ENCODE measurements at regions not wholly inside any gene's neighbourhood (a gene's known extent, or its start where the extent isn't known, plus 50 kb on each side); places are given as distances from the start of the nearest gene placed in this dataset.

GRCh38 chr16:56111100-56111499, 80.2 kb upstream of the GNAO1 start:
- POLR2A ChIA-PET = no interaction called here
- TF ChIP-seq ARNT (IDR thresholded peaks at IDR 0.05) = no peak
- TF ChIP-seq FOXK2 (IDR thresholded peaks at IDR 0.05) = no peak
- no peak for TF ChIP-seq FOXM1 (IDR thresholded peaks at IDR 0.05; ENCODE audit: borderline replicate concordance)
- CTCF ChIA-PET = no interaction called here
- DNase-seq (ENCODE audit: extremely low spot score) = no peak

GRCh38 chr16:56109994-56110393, 81.3 kb upstream of the GNAO1 start:
- no peak for TF ChIP-seq FOXK2 (IDR thresholded peaks at IDR 0.05)
- no peak for TF ChIP-seq PKNOX1 (IDR thresholded peaks at IDR 0.05)
- no peak for TF ChIP-seq CTBP1 (IDR thresholded peaks at IDR 0.05; ENCODE audit: borderline replicate concordance)
- no peak for TF ChIP-seq HDGF (IDR thresholded peaks at IDR 0.05; ENCODE audit: borderline replicate concordance)
- no peak for TF ChIP-seq ELF4 (IDR thresholded peaks at IDR 0.05)
- TF ChIP-seq BHLHE40 (IDR thresholded peaks at IDR 0.05; ENCODE audit: borderline replicate concordance) = no peak
- no peak for TF ChIP-seq NFRKB (IDR thresholded peaks at IDR 0.05)
- no peak for TF ChIP-seq LEF1 (IDR thresholded peaks at IDR 0.05; ENCODE audit: borderline replicate concordance)
- TF ChIP-seq ARNT (IDR thresholded peaks at IDR 0.05) = no peak
- no peak for TF ChIP-seq FOXM1 (IDR thresholded peaks at IDR 0.05; ENCODE audit: borderline replicate concordance)
- no peak for TF ChIP-seq L3MBTL2 (conservative IDR thresholded peaks at IDR 0.05)
- ChIA-PET POLR2A (no interaction called here), CTCF (no interaction called here)

GRCh38 chr16:56109205-56109604, 82.1 kb upstream of the GNAO1 start:
- ChIA-PET CTCF (interaction anchor here (0.7 kb wide), 1 partner anchor 13 kb away, joined by 3 read pairs; no protein-coding TSS in a partner anchor), POLR2A (no interaction called here)
- TF ChIP-seq ELF4 (IDR thresholded peaks at IDR 0.05) (no peak), HDGF (IDR thresholded peaks at IDR 0.05; ENCODE audit: borderline replicate concordance) (no peak), FOXM1 (IDR thresholded peaks at IDR 0.05; ENCODE audit: borderline replicate concordance) (no peak), TARDBP (IDR thresholded peaks at IDR 0.05) (no peak), ARNT (IDR thresholded peaks at IDR 0.05) (no peak)
- no peak for DNase-seq (ENCODE audit: extremely low spot score)

More at GRCh38 chr16:56109994-56110393, 81.3 kb upstream of the GNAO1 start:
- DNase-seq (ENCODE audit: extremely low spot score) = no peak

GRCh38 chr16:56108724-56109123, 82.6 kb upstream of the GNAO1 start:
- no peak for DNase-seq (ENCODE audit: extremely low spot score)
- POLR2A ChIA-PET = no interaction called here
- TF ChIP-seq BHLHE40 (IDR thresholded peaks at IDR 0.05; ENCODE audit: borderline replicate concordance) (no peak), L3MBTL2 (conservative IDR thresholded peaks at IDR 0.05) (no peak), ELF4 (IDR thresholded peaks at IDR 0.05) (no peak), LEF1 (IDR thresholded peaks at IDR 0.05; ENCODE audit: borderline replicate concordance) (no peak), FOXK2 (IDR thresholded peaks at IDR 0.05) (no peak), SUZ12 (IDR thresholded peaks at IDR 0.05) (no peak), ZNF384 (IDR thresholded peaks at IDR 0.05) (no peak), CTBP1 (IDR thresholded peaks at IDR 0.05; ENCODE audit: borderline replicate concordance) (no peak), FOXM1 (IDR thresholded peaks at IDR 0.05; ENCODE audit: borderline replicate concordance) (no peak), ARNT (IDR thresholded peaks at IDR 0.05) (no peak), PKNOX1 (IDR thresholded peaks at IDR 0.05) (no peak), NFRKB (IDR thresholded peaks at IDR 0.05) (no peak), TARDBP (IDR thresholded peaks at IDR 0.05) (no peak), FOXA1 (IDR thresholded peaks at IDR 0.05) (no peak), SP1 (IDR thresholded peaks at IDR 0.05) (no peak), HDGF (IDR thresholded peaks at IDR 0.05; ENCODE audit: borderline replicate concordance) (no peak)
- CTCF ChIA-PET = interaction anchor here (0.7 kb wide), 1 partner anchor 14 kb away, joined by 3 read pairs; no protein-coding TSS in a partner anchor

- TF ChIP-seq FOXM1 (IDR thresholded peaks at IDR 0.05; ENCODE audit: borderline replicate concordance) (no peak), BHLHE40 (IDR thresholded peaks at IDR 0.05; ENCODE audit: borderline replicate concordance) (no peak), SUZ12 (IDR thresholded peaks at IDR 0.05) (no peak), L3MBTL2 (conservative IDR thresholded peaks at IDR 0.05) (no peak), FOXK2 (IDR thresholded peaks at IDR 0.05) (no peak), CTBP1 (IDR thresholded peaks at IDR 0.05; ENCODE audit: borderline replicate concordance) (no peak), PKNOX1 (IDR thresholded peaks at IDR 0.05) (no peak), SP1 (IDR thresholded peaks at IDR 0.05) (no peak)
- CTCF ChIA-PET = no interaction called here
- POLR2A ChIA-PET = no interaction called here
- DNase-seq (ENCODE audit: extremely low spot score) = no peak
These were observed 83.2 kb upstream of the GNAO1 start for GRCh38 chr16:56108056-56108471.

- CTCF ChIA-PET = no interaction called here
- TF ChIP-seq LEF1 (IDR thresholded peaks at IDR 0.05; ENCODE audit: borderline replicate concordance) (no peak), TARDBP (IDR thresholded peaks at IDR 0.05) (no peak), SP1 (IDR thresholded peaks at IDR 0.05) (no peak), HDGF (IDR thresholded peaks at IDR 0.05; ENCODE audit: borderline replicate concordance) (no peak), L3MBTL2 (conservative IDR thresholded peaks at IDR 0.05) (no peak), FOXA1 (IDR thresholded peaks at IDR 0.05) (no peak), FOXM1 (IDR thresholded peaks at IDR 0.05; ENCODE audit: borderline replicate concordance) (no peak), BHLHE40 (IDR thresholded peaks at IDR 0.05; ENCODE audit: borderline replicate concordance) (no peak), ELF4 (IDR thresholded peaks at IDR 0.05) (no peak), ARNT (IDR thresholded peaks at IDR 0.05) (no peak), PKNOX1 (IDR thresholded peaks at IDR 0.05) (no peak), NFRKB (IDR thresholded peaks at IDR 0.05) (no peak), CTBP1 (IDR thresholded peaks at IDR 0.05; ENCODE audit: borderline replicate concordance) (no peak), FOXK2 (IDR thresholded peaks at IDR 0.05) (no peak), ZNF384 (IDR thresholded peaks at IDR 0.05) (no peak)
- DNase-seq (ENCODE audit: extremely low spot score) = no peak
- POLR2A ChIA-PET = no interaction called here
These were observed 84.8 kb upstream of the GNAO1 start for GRCh38 chr16:56106527-56106926.

All from HEK293T (cell line).